ENCODE measurements at regions not wholly inside any gene's neighbourhood (a gene's known extent, or its start where the extent isn't known, plus 50 kb on each side); places are given as distances from the start of the nearest gene placed in this dataset.

DNA sequence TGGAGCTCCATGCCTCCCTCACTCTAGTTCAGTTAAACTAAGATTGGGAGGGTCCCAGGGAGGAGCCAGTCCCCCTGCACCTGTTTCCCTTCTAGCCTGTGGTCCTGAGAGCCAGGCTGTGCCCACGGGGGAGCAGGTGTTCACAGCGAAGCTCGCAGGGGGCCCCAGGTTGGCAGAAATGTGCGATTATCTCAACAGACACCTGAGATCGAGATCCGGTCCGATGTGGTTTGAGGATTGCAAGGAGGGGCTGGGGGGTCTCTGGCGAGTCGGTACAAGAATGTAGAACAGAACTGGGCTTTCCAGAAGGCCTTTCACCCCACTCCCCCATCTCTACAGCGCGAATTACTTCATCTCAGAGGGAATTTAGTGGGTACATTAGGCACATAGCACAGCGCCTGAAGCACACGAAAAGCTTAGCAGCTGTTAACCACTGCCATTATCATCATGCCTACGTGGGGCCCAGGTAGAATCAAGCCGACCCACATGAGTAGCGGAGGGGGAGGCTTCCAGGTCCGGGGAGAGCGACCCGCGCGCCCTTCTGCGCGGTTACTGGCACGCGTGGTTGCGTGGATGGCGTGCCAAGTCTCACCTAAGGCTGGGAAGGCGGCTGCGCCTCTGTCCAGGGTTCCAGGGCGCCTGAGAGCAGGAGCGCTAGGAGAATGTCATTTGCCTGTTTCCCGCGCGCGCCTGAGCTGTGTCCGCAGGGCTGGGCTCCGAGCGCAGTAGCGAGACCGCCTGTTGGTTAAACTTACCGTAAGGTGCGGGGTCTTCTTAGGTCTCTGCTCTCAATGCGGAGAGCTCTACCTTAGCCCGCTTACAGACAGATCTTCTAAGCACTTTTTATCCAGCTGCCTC lies 1539.5 kb upstream of the TMEM132C start (continued):
- TF ChIP-seq JUND (IDR thresholded peaks at IDR 0.05; ENCODE audit: low read length) = no peak
- no peak for TF ChIP-seq POU5F1 (IDR thresholded peaks at IDR 0.05; ENCODE audit: low read depth, low read length)
